CD4-positive, alpha-beta T cell treated with Interleukin-12 subunit alpha and Interleukin-12 subunit beta, for 1 hour (primary cell): ENCODE measurements at regions not wholly inside any gene's neighbourhood (a gene's known extent, or its start where the extent isn't known, plus 50 kb on each side); places are given as distances from the start of the nearest gene placed in this dataset.

Experiments used
- DNase-seq: peaks from one replicate; pipeline ENCODE4 v3.0.0-alpha.2; 2020

DNA sequence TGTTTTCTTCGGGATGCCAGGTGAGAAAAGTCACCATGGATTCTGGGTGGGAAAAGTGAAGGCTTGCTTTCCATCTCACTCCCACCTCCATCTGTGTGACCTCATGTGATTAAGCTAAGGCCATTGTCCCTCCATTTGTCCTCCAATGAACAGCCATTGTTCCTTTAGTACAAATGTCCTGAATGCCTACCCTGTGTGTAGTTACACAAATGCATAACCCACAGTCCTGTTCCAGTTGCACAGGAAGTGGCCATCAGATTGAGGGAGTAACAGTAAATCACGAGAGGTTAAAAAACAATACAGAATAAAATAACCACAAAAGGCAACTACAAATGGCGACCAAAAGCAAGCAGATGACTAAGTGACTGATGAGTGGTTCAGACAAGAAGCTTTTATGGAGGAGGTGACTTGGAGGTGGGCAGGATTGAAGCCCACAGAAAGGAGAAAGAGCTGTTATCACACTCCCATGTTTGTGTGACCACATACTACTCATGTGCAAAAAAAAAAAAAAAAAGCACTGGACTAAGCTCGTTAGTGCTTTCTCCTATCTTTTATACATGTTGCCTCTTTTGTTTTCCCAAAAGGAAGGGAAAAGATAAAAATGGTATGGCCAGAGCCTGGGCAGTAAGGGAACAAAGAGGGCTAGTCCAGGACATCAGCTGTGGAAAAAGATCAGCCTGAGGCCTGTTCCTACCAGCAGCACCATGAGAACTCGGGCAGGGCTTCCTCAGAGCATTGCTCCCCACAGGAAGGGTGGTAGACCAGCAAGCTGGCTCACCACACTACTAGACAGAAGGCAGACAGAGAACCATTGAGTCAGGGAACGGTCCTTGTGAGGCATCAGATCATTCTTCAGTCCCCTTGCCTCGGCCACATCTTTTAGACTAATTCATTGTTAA, 111.0 kb downstream of the TFAP2A start:
- DNase-seq: no peak

DNA sequence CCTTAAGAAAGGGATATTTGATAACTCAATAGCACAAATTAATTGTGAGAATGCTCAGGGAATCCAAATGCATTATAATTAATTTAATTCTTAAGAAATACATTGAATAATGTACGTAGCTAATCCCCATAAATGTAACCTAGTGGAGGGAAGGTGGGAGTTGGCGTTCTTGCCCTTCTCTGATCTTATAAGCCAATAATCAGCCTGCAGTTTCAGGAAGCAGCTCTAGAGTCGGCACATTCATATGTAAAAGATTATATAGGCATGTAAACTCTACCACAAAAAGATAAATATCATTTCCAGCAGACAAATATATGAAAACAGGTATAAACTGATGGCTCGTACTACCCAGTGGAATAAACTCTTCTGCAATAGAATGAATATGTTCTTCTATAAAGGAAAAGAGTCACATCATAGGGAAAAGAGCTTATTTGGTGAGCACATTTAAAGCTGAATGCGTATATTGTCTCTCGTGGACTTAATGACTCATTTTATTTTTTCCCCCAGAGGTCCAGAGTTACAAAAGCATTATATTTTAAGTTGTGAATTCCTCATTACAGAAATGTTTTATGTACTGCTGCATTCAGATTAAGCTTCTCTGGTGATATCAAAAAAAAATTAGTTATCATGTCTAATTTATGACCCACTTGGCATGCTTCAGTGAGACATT, 112.2 kb downstream of the TFAP2A start:
- DNase-seq: no peak

DNA sequence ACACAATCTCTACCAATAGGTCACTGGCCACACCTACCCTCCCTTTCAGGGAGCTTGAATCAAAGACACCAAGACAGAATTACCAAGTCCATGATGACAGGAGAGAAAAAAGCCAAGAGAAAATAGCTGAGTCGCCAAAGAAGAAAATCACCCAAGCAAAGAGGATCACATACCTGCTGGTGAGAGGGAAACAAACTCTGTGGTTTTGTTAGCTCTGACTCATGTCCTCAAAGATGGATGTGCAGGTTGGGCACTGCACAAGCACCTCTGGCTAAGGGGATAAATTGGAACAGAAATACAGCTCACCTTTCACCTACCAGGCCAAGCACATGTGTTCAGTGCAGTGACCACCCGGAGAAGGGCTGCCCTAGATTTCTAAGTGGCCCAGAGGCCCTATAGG, 114.8 kb downstream of the TFAP2A start:
- DNase-seq: no peak

DNA sequence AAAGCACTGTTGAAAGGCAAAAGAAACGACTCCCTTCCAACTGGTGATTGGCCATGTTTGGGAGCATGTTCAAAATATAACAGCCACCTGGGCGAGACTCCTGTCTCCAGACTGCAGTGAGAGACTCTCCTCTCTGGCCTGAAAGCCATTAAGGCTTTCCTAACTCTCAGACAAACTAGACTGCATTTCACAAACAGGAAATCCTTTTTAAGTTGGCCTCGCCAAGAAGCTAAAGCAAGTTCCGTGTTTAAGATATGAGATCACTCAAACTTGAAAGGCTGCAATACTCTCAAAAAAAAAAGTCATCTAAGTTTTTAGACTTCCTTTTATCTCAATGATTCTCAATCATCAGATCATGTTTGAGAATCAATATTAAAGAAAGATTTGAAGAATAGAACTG, 117.0 kb downstream of the TFAP2A start:
- DNase-seq: no peak

DNA sequence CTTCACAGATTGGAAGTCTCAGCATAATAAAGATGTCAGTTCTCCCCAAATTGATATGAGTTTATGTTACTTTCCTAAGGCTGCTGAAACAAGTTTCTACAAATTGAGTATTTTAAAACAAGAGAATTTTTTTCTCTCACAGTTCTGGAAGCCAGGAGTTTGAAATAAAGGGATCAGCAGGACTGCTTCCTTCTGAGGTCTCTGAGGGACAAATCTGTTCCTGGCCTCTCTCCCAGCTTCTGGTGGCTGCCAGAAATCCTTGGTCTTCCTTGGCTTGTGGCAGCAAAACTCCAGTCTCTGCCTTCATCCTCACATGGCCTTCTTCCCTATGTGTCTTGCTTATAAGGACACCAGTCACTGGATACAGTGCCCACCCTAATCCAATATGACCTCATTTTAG, 136.1 kb downstream of the TFAP2A start:
- no peak for DNase-seq

DNA sequence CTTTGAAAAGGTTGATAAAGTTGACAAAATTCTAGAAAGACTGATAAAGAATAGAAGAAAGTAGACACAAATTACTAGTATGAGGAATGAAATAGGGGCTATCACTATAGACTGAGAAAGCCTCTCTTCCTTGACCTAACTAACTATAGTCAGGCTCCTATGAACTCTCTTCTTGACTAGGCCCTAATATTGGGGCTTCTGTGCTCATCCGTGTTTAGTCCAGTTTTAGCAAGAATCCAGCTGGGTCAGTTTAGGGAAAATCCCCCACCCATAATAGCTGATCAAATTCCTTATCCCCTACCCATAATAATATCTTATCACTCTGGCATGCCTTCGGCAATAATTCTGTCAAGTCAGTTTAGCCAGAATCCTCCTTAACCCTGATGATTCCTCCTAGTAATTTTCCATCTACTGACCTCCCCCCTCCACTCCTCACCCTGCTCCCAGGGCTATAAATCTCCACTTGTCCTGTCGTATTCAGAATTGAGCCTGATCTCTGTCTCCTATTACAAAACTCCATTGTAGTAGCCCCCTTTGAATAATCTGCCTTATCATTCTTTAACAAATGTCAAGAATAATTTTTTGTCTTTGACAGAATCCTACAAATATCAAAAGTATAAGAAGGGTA, 138.1 kb downstream of the TFAP2A start:
- no peak for DNase-seq

DNA sequence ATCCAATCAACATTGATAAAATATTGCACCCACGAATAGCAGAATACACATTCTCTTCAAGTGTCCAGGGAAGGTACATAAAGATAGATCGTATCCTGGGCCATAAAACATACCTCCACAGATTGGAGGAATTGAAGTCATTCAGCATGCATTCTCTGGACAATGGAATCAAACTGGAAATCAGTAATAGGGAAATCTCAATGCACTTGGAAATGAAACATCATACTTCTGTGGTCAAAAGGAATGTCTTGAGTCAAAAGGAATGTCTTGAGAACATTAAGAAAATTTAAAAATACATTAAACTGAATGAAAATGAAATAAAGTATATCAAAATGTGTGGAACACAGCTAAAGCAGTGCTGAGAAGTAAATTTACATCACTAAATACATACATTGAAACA, 138.8 kb downstream of the TFAP2A start:
- no peak for DNase-seq

DNA sequence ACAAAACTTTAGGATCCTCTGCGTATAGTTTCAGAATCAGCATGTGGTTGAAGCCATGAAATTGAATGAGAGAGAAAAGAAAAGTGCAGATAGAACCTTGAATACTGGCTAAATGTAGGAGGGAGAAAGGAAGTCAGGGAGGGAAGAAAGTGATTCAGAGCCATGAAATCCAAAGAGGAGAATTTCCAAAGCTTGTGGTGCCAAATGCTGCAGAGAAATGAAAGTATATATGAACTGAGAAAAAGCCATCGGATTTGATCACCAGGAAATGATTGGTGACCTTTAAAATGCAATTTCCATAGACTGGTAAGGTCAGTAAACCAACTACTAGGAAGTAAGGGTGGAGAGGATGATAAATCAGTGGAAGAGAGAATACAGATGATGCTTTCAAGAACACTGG, 142.3 kb downstream of the TFAP2A start:
- DNase-seq: no peak

DNA sequence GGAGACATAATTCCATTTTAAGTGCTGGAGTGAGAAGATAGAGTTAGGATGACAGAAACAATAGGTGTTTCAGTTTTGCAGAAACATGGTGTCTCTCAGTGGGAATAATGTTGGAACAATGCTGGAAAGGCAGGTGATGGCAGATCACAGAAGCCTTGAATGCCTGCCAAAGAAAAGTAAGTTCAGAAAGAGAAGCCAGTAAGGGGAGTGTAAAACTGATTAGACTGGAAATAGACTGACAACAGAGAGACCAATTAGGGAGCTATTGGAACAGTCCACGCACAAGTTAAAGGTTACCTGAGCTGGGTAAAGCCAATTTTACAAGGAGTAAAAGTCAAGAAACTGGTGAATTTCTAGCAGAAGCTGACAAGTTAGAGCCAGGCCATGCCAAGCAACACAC, 142.9 kb downstream of the TFAP2A start:
- no peak for DNase-seq

DNA sequence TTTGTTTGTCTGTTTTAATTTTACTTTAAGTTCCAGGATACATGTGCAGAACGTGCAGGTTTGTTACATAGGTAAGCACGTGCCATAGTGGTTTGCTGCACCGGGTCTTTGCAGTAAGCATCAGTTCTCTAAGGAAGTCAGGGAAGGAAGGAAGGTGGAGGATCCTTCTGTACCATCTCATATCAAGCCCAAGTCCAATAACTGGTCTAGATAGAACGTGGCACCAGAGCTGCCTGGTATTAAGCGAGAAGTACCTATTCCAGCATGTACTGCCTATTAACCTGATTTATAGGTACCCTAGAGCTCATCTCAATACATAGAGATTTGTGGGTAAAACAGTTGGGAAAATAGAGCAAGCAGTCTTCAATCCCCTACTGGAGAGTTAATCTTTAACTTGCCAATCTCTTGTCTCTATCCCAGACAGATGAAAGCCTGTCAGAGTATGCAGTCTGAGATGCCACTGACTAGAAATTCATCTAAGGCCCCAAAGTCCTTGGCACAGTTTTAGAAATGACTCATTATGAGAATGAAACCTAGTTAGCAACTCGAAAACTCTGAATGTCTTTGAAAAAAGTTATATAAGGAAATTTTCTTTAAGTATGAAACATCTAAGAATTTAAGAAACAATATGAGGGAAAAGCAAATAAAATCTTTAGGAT, 144.9 kb downstream of the TFAP2A start:
- no peak for DNase-seq

DNA sequence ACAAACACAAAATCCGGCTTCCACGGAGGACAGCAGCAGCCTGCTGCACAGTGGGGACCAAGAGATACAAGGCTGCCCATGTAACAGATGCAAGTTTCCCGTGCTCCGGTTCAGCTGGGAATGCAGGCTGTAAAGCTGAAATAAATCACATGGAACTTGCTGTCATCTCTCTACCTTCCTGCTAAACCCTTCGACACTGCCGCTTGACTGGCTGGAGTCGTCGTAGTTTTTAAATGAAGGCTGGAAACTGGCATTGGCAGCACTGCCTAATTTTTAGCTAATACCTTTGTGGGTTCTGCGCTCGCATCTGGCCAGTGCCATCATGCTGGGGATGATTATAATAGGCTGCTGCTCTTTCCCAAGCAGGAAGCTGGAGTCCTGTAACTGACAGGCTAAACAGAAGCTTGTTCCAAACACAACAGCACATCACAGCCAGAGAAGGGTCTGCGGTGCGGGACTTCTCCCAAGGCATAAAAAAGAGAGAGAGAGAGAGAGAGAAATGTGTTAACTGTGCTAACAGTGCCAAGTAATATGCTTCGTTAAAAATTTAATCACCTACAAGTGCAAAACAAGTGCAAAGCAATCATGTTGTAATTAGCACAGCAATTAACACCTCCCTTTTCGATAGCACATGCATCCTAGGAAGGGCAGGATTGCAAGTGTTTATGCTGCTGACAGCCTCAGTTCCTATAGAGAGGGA, 146.1 kb downstream of the TFAP2A start:
- no peak for DNase-seq

DNA sequence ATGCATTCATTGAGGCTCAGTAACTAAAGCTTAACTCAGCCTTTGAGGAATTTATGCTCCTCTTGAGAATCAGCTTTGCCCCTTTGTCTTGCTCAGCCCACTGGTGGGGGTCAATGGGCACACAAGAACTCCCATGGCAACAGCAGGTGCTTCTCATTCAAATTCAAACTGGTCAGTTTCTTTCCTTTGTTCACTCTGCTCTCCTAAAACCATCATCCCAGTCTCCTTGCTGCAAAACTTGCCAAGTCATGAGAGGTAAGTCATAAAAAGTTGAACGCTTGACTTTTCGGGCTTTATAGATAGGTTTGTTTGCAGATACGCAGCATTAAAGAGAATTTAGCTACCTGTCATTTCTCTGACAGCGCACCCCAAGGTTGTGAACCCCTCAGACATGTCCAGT, 146.8 kb downstream of the TFAP2A start:
- no peak for DNase-seq

DNA sequence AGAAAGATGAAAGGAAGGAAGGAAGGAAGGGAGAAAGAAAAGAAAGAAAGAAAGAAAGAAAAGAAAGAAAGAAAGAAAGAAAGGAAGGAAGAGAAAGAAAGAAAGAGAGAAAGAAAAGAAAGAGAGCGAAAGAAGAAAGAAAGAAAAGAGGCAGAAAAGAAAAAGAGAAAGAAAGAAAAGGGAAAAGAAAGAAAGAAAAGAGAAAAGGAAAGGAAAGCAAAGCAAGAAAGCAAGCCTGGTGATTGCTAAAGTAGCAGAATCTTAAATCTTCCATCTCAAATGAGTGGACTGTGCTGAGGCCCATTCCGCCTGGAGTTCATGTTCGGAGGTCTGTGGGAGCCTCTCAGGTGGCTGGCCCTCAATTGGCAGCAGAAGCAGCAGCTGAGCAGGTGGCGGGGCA, 148.4 kb downstream of the TFAP2A start:
- no peak for DNase-seq

DNA sequence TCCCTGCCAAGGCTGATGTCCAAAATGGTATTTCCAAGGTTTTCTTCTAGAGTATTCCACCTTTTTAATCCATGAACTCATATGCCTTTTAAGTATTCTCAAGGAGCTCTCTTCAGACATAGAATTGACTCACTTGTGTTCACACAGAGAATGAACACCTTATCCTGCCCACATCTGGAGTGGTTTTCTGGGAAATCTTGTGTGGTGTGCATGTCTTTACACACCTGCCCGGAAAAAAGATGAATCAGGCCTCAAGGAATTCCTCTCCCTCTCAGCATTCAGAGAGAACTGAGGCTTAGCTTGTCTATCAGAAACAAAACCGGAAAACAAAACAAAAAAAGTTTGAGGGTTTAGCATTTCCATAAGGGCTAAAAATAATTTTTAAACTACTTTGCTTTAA, 148.8 kb downstream of the TFAP2A start:
- no peak for DNase-seq

DNA sequence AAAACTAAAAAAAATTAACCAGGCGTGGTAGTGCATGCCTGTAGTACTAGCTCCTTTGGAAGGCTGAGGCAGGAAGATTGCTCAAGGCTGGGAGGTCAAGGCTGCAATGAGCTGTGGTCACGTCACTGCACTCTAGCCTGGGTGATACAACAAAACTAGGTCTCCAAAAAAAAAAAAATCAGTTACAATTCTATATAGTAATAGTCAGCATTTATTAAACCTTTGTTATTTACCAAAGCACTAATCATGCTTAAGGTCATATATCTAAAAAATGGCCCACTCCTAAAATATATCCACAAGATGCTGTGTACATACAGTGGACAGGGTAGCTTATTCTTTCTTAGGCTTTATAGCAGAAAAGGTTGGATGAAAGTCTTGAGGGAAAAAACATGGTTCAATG, 152.4 kb downstream of the TFAP2A start:
- DNase-seq: no peak

DNA sequence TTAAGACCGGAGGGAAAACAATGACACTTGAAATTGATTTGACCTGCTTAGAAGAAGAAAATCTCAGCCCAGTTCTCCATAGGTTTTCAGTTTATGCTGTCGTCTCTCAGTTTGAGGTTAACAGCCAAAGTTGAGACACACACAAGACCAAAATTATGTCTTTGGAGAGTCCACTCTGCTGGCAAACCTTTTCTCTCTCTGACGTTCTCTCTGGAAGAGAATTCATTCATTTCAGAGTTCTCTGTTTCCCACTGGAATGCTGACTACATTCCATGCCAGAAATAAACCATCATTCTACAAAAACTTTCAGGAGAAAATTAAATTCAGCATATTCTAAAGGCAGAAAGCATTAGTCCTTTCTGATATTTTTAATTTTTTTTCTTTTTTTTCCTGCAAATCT, 155.2 kb downstream of the TFAP2A start:
- DNase-seq: no peak

DNA sequence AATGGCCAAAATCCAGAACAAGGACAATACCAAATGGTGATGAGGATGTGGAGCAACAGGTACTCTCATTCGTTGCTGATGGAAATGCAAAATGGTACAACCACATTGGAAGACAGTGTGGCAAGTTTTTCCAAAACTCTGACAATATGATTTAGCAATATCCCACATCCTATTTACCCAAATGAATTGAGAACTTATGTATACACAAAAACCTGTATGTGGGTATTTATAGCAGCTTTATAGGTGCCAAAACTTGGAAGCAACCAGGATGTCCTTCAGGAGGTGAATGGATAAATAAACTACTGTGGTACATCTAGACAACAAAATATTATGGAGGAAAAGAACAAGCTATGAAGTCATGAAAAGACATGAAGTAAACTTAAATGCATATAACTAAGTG, 156.5 kb downstream of the TFAP2A start:
- DNase-seq: no peak

DNA sequence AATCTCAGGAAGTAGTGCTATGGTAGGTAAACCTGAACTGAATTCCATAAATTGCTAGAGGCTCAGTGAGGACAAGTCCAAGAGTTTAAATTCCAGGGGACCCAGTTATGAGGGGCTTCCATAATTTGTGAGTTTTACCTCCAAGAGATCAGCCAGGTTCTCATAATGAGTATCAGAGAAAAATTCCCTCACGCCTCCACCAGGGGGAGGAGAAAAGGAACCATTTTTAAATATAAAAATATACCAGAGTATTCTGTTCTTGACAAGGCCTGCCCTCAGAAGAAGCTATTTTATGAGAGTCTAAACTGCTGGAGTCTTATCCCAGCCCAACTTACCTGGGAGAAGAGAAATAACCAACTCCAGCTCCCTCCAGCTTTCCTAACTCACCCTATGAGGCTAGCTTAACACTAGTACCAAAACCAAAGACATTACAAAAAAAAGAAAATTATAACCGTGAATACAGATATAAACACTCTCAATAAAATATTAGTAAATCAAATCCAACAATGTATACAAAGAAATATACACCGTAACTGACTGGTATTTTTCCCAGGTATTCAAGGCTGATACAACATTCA, 158.7 kb downstream of the TFAP2A start:
- DNase-seq: no peak

DNA sequence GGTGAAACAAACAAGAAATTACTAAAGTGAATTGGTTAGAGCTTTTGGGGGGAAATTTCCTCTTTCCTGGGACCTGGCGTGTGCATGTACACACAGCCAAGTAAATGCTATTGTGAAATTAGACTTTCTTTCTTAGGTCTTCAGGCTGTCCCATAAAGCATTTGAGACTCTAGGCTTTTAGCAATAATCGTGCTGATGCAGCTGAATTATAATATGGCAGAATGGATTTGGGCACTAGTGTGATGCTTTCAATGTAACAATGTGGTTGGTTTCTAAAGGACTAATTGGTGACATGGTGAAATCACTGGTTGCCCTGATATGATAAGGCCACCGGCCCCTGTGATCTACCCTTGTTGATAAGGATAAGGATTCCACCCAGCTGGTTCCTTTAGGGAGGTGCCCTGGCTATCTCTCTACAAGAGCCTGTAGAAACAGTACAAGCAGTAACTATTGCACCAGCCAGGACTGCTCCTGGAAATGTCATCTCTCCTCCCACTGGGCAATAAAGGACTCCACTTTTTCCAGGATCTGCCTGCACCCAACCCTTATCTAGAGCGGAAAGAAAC, 164.1 kb downstream of the TFAP2A start:
- DNase-seq: no peak

DNA sequence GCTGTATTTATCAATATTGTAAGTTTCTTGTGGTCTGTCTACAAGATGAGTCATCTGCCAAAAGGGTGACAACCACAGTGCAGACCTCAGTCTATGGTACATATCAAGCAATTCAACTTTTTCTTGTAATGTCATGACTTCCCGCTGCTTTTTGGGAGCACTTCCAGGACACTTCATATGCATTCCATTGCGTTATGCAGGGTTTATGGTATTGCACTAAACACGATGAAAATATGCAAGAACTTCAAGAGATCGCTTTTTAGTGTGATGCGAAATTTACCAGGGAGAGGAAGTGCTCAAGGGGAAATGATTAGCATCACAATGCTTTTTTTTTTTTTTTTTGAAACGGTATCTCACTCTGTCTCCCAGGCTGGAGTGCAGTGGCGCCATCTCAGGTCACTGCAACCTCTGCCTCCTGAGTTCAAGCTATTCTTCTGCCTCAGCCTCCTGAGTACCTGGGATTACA, 166.5 kb downstream of the TFAP2A start:
- no peak for DNase-seq

DNA sequence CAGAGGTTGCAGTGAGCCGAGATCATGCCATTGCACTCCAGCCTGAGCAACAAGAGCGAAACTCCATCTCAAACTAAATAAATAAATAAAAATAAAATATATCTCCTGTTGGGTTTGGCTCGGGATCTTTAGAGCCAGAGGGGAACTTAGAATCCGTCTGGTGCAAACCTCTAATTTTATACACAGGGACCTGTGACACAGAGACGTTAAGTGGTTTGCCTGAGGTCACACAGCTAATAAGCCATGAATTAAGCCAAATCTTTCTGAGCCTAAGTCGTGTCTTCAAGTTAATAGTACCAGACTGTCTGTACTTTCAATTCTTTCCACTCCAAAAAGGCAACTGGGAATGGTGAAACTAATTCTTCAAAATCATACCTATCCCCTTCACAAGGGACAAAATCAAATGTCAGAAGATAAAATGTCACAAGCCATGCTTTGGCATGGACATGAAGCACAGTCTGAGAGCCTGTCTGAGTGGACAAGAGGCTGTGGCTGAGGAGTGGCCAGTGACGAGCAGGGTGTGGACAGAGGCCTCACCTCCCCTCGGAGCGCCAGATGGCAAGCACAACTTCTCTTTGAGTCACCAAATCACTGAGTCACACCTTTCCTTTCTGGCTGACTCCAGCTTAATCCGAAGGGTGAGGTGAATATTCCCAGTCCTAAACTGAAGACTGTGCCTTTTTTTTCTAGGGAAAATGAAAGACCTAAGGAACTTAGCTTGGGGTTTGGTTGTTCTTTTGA, 177.4 kb downstream of the TFAP2A start:
- DNase-seq: no peak
